GM13976 (cell line): ENCODE measurements at regions not wholly inside any gene's neighbourhood (a gene's known extent, or its start where the extent isn't known, plus 50 kb on each side); places are given as distances from the start of the nearest gene placed in this dataset.

Experiments used
- DNase-seq: peaks from one replicate; pipeline ENCODE4 v3.0.0; 2012; ENCODE audit warnings: low spot score
- CTCF ChIP-seq: IDR thresholded peaks from 2 replicates; pipeline ENCODE4 v1.5.1; 2012; ENCODE audit warnings: borderline replicate concordance, mild to moderate bottlenecking; ENCODE audit not compliant: insufficient read depth; ENCODE audit errors: extremely low read depth, missing control alignments, control extremely low read depth
- in situ Hi-C: fragments of 300-500 bp; cut with MboI; formaldehyde crosslinking; loops from one replicate; pipeline ENCODE4 v1.12.0; 2022; ENCODE audit warnings: low sequenced_read_pairs, mixed read lengths, inconsistent platforms; ENCODE audit not compliant: unreplicated experiment

GRCh38 chr4:120132935-120133334 is 66.3 kb upstream of the MAD2L1 start:
- in situ Hi-C loops: no loop called here
- DNase-seq: no peak
- TF ChIP-seq CTCF: no peak

- in situ Hi-C loops: no loop called here
- no peak for DNase-seq
- TF ChIP-seq CTCF: no peak
Measured at GRCh38 chr4:120130786-120131185, 64.1 kb upstream of the MAD2L1 start.
